Endothelial cell of umbilical vein (primary cell): ENCODE measurements at regions not wholly inside any gene's neighbourhood (a gene's known extent, or its start where the extent isn't known, plus 50 kb on each side); places are given as distances from the start of the nearest gene placed in this dataset.

ENCODE experiments used
- BruUV-seq: library from RNA; stranded (reverse); fragments of 400-500 nt; replicated peaks from 2 replicates; lab custom pipeline; 2021; lab: Mats Ljungman, UMichigan
- CTCF ChIA-PET: fragments of 300-600, 350-600 bp; sonication (Branson Sonifier 250); formaldehyde crosslinking; loops from one replicate; lab custom pipeline; 2021; ENCODE audit warnings: antibody characterized with exemption, inconsistent platforms; lab: Charles Lee
- POLR2A ChIA-PET: fragments of 300-600, 350-600 bp; sonication (Branson Sonifier 250); formaldehyde crosslinking; loops from one replicate; lab custom pipeline; 2021; ENCODE audit warnings: antibody characterized with exemption, inconsistent platforms; lab: Charles Lee
- DNase-seq: peaks from one replicate; pipeline ENCODE4 v3.0.0-alpha.2; 2011; ENCODE audit warnings: low read depth, low spot score
- FAIRE-seq: peaks from 2 replicates; lab custom pipeline; 2011; peaks lifted over from hg19 to GRCh38; lab: Jason Lieb, UNC
- H2AFZ ChIP-seq: 2 replicates; pipeline ENCODE4 v1.6.0; 2012; ENCODE audit warnings: low read depth, low read length, control low read depth, inconsistent platforms
- H3K27ac ChIP-seq: 2 replicates; pipeline ENCODE4 v1.5.1; 2011; ENCODE audit warnings: low read depth, mild to moderate bottlenecking, control low read depth, low read length, moderate library complexity; ENCODE audit not compliant: insufficient read depth
- H3K27me3 ChIP-seq, 2 experiments: 2 replicates each; pipeline versions ENCODE4 v1.6.0 to v1.6.1; 2011; ENCODE audit warnings: low read length in 2 of 2, mixed read lengths in 1 of 2; ENCODE audit not compliant: control insufficient read depth in 2 of 2, insufficient read depth in 2 of 2
- H3K36me3 ChIP-seq, 2 experiments: 2 replicates in 1 of 2; 3 replicates in 1 of 2; pipeline ENCODE4 v1.5.1; 2011; ENCODE audit warnings: low read length in 2 of 2, mild to moderate bottlenecking in 1 of 2, moderate library complexity in 1 of 2; ENCODE audit not compliant: control insufficient read depth in 2 of 2, insufficient read depth in 2 of 2; ENCODE audit errors: extremely low read depth in 1 of 2
- H3K4me1 ChIP-seq: 3 replicates; pipeline ENCODE4 v1.5.1; 2011; ENCODE audit warnings: mild to moderate bottlenecking, low read length; ENCODE audit not compliant: control insufficient read depth, insufficient read depth; ENCODE audit errors: extremely low read depth
- H3K4me2 ChIP-seq: 2 replicates; pipeline ENCODE4 v1.6.1; 2011; ENCODE audit warnings: low read length, control low read depth, mixed read lengths; ENCODE audit not compliant: insufficient read depth
- H3K4me3 ChIP-seq, 3 experiments: fragments of 200-600 bp in 1 of 3; sonication (generic), shearing (Covaris generic) in 1 of 3; replicated peaks in 1 of 3; 2 replicates each; pipeline ENCODE4 v1.5.1; 2011 to 2016; ENCODE audit warnings: control low read depth in 3 of 3, low read length in 3 of 3, mild to moderate bottlenecking in 2 of 3, inconsistent platforms in 1 of 3, low read depth in 1 of 3, moderate library complexity in 1 of 3; ENCODE audit not compliant: insufficient read depth in 1 of 3
- H3K79me2 ChIP-seq: 2 replicates; pipeline ENCODE4 v1.6.0; 2012; ENCODE audit warnings: low read length, inconsistent platforms; ENCODE audit not compliant: control insufficient read depth, insufficient read depth
- H3K9ac ChIP-seq: replicated peaks from 2 replicates; pipeline ENCODE3; 2011; ENCODE audit warnings: low read length, control low read depth; ENCODE audit not compliant: insufficient read depth; ENCODE audit errors: extremely low read depth
- H3K9me1 ChIP-seq: replicated peaks from 3 replicates; pipeline ENCODE4 v1.6.0; 2011; ENCODE audit warnings: mild to moderate bottlenecking, low read length; ENCODE audit not compliant: control insufficient read depth, insufficient read depth; ENCODE audit errors: extremely low read depth
- H3K9me3 ChIP-seq: replicated peaks from 2 replicates; pipeline ENCODE4 v1.5.1; 2012; ENCODE audit warnings: low read length, inconsistent platforms; ENCODE audit not compliant: control insufficient read depth, insufficient read depth
- H4K20me1 ChIP-seq: replicated peaks from 2 replicates; pipeline ENCODE3; 2011; ENCODE audit warnings: mild to moderate bottlenecking, low read length; ENCODE audit not compliant: control insufficient read depth, insufficient read depth; ENCODE audit errors: extremely low read depth
- GATA2 ChIP-seq: IDR thresholded peaks from 2 replicates; pipeline ENCODE4 v1.7.0; 2011; ENCODE audit warnings: low read depth, mild to moderate bottlenecking, moderate library complexity, mixed read lengths, low read length; ENCODE audit not compliant: insufficient read length, insufficient read depth
- MYC ChIP-seq: IDR thresholded peaks from one replicate; pipeline ENCODE4 v1.6.1; 2011; ENCODE audit warnings: mild to moderate bottlenecking, low read depth, low read length
- POLR2A ChIP-seq: IDR thresholded peaks from 2 replicates; pipeline ENCODE4 v1.6.1; 2012; ENCODE audit warnings: low read depth, mild to moderate bottlenecking, control low read depth, low read length
- dilution Hi-C: fragments of 300-500 bp; cut with MboI; formaldehyde crosslinking; loops from one replicate; pipeline ENCODE4 v1.15.0; 2019; ENCODE audit warnings: low sequenced_read_pairs; ENCODE audit not compliant: extremely low pct_ligation_motif_present
- intact Hi-C: fragments of 100-400 bp; cut with micrococcal nuclease; formaldehyde crosslinking; loops from one replicate; pipeline ENCODE4 v1.10.0; 2022
- TF ChIP-seq, protein P1 (sequence below), 2 donors: IDR thresholded peaks; 1 replicate in 1 of 2; 2 replicates in 1 of 2; pipeline ENCODE4 v1.5.1; 2011; ENCODE audit warnings: low read length in 2 of 2, mild to moderate bottlenecking in 2 of 2, moderate library complexity in 2 of 2, control low read depth in 1 of 2, inconsistent platforms in 1 of 2, low read depth in 1 of 2; ENCODE audit not compliant: insufficient read depth in 1 of 2; ENCODE audit errors: extremely low read depth in 1 of 2
- TF ChIP-seq, protein P2 (sequence below): IDR thresholded peaks from 2 replicates; pipeline ENCODE4 v1.6.1; 2011; ENCODE audit not compliant: insufficient read depth, insufficient read length

DNA sequence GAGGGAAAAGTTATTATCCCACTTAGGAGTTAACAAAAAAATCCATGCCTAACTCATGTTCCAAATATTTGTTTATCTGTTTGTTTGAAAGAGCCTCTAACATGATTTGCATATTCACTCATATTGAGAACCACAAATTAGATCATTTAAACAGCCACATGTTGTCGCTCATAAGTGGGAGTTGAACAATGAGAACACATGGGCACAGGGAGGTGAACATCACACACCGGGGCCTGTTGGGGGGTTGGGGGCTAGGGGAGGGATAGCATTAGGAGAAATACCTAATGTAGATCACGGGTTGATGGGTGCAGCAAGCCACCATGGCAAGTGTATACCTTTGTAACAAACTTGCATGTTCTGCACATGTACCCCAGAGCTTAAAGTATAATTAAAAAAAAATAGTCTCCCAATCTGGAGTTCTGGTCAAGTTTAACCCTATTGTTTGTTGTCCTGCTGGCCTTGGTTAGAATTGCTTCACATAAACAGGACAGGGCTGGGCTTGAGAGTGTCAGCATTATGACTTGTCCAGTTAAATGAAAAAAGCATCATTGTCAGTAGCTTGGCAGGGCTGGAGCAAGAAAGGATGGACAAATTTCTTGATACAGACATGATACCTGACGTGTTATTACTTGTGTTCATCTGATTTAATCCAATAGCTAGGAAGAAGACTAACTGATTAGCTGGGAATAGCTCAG lies 57.8 kb upstream of the PSMA1 start:
- DNase-seq (no peak), FAIRE-seq (peak; percentile 18)
- Histone ChIP-seq H2AFZ (peak overlapping the region; percentile 69), H3K9me3 (no peaks in the 10 kb centered on the region), H3K4me3 (peak overlapping the region in 1 of 3 experiments; percentile 11), H4K20me1 (no peaks in the 10 kb centered on the region), H3K4me1 (peaks cover 12% of the 10 kb centered on the region), H3K27ac (peak overlapping the region; percentile 53), H3K9me1 (no peaks in the 10 kb centered on the region), H3K9ac (peak overlapping the region; percentile 24), H3K79me2 (no peaks in the 10 kb centered on the region), H3K27me3 (peaks cover 0 to 2% of the 10 kb centered on the region in 2 experiments), H3K4me2 (peak overlapping the region; percentile 68), H3K36me3 (no peaks in the 10 kb centered on the region)
- TF ChIP-seq, protein P1, sequence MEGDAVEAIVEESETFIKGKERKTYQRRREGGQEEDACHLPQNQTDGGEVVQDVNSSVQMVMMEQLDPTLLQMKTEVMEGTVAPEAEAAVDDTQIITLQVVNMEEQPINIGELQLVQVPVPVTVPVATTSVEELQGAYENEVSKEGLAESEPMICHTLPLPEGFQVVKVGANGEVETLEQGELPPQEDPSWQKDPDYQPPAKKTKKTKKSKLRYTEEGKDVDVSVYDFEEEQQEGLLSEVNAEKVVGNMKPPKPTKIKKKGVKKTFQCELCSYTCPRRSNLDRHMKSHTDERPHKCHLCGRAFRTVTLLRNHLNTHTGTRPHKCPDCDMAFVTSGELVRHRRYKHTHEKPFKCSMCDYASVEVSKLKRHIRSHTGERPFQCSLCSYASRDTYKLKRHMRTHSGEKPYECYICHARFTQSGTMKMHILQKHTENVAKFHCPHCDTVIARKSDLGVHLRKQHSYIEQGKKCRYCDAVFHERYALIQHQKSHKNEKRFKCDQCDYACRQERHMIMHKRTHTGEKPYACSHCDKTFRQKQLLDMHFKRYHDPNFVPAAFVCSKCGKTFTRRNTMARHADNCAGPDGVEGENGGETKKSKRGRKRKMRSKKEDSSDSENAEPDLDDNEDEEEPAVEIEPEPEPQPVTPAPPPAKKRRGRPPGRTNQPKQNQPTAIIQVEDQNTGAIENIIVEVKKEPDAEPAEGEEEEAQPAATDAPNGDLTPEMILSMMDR (IDR thresholded peaks at IDR 0.05; ENCODE audit: extremely low read depth in 1 of 2, insufficient read depth in 1 of 2, low read depth in 1 of 2, low read length in 2 of 2): no peak
- TF ChIP-seq POLR2A (no peak), GATA2 (no peak), MYC (no peak)
- TF ChIP-seq, protein P2, sequence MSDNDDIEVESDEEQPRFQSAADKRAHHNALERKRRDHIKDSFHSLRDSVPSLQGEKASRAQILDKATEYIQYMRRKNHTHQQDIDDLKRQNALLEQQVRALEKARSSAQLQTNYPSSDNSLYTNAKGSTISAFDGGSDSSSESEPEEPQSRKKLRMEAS: no peak
- ChIA-PET POLR2A (no interaction called here), CTCF (interaction anchor here (1.1 to 2.3 kb wide), 3 partner anchors 9 to 66 kb away, joined by 5 to 8 read pairs (median 5); partner anchors contain the start of gene PDE3B)
- dilution Hi-C loops (no loop called here), intact Hi-C loops (loop anchor here (5.0 kb wide), 1 partner anchor 314 kb away; the partner anchor contains the start of gene CYP2R1)
- no TSS peak for BruUV-seq
